HepG2 (cell line): ENCODE measurements at regions not wholly inside any gene's neighbourhood (a gene's known extent, or its start where the extent isn't known, plus 50 kb on each side); places are given as distances from the start of the nearest gene placed in this dataset.

Source experiments
- ATF7-NPFF ChIP-seq: sonication (generic); formaldehyde crosslinking; IDR thresholded peaks from 2 replicates; pipeline ENCODE4 v1.8.1; 2023; ENCODE audit warnings: mild to moderate bottlenecking, low read depth, missing genetic modification reagents, moderate library complexity
- ESRRA ChIP-seq: sonication (generic); formaldehyde crosslinking; IDR thresholded peaks from 2 replicates; pipeline ENCODE4 v1.5.1; 2020; ENCODE audit warnings: mild to moderate bottlenecking, low read depth, missing genetic modification reagents
- FOXA1 ChIP-seq, 2 experiments: fragments of 450-650 bp in 1 of 2; sonication (generic) in 1 of 2; formaldehyde crosslinking in 1 of 2; IDR thresholded peaks; 2 replicates each; pipeline versions ENCODE4 v1.4.0 to v1.6.1; 2016 to 2020; ENCODE audit warnings: missing genetic modification reagents in 1 of 2
- KMT2B ChIP-seq: IDR thresholded peaks from 2 replicates; pipeline ENCODE4 v1.6.1; 2016; ENCODE audit warnings: missing genetic modification reagents, missing compliant biosample characterization
- POLR2AphosphoS2 ChIP-seq: IDR thresholded peaks from 2 replicates; pipeline ENCODE4 v1.6.1; 2011; ENCODE audit warnings: low read depth, low read length, improper control_type of control experiment
- RARA ChIP-seq: IDR thresholded peaks from 2 replicates; pipeline ENCODE4 v1.6.1; 2016; ENCODE audit warnings: missing genetic modification reagents, missing compliant biosample characterization
- SAFB2 ChIP-seq: sonication (generic); formaldehyde crosslinking; IDR thresholded peaks from 2 replicates; pipeline ENCODE4 v1.5.1; 2020; ENCODE audit warnings: missing genetic modification reagents, low read depth, mild to moderate bottlenecking, borderline replicate concordance
- STAT6 ChIP-seq: sonication (generic); formaldehyde crosslinking; IDR thresholded peaks from 2 replicates; pipeline ENCODE4 v1.4.0; 2020; ENCODE audit warnings: missing genetic modification reagents, mild to moderate bottlenecking, borderline replicate concordance
- ZBTB14 ChIP-seq: sonication (generic); formaldehyde crosslinking; IDR thresholded peaks from 2 replicates; pipeline ENCODE4 v1.4.0; 2020; ENCODE audit warnings: missing genetic modification reagents
- ZNF101 ChIP-seq: sonication (generic); formaldehyde crosslinking; IDR thresholded peaks from 2 replicates; pipeline ENCODE4 v1.4.0; 2020; ENCODE audit warnings: mild to moderate bottlenecking, low read depth, missing genetic modification reagents, borderline replicate concordance
- ZNF34 ChIP-seq: sonication (generic); formaldehyde crosslinking; IDR thresholded peaks from 2 replicates; pipeline ENCODE4 v1.4.0; 2020; ENCODE audit warnings: mild to moderate bottlenecking, missing genetic modification reagents, borderline replicate concordance
- ZNF383 ChIP-seq: sonication (generic); formaldehyde crosslinking; IDR thresholded peaks from 2 replicates; pipeline ENCODE4 v1.4.0; 2020; ENCODE audit warnings: missing genetic modification reagents, mild to moderate bottlenecking, borderline replicate concordance
- ZNF44 ChIP-seq: sonication (generic); formaldehyde crosslinking; IDR thresholded peaks from 2 replicates; pipeline ENCODE4 v1.5.1; 2020; ENCODE audit warnings: mild to moderate bottlenecking, missing genetic modification reagents
- ZNF530 ChIP-seq: sonication (generic); formaldehyde crosslinking; IDR thresholded peaks from 2 replicates; pipeline ENCODE4 v1.5.0; 2020; ENCODE audit warnings: low read depth, mild to moderate bottlenecking, missing genetic modification reagents
- ZNF549 ChIP-seq: sonication (generic); formaldehyde crosslinking; IDR thresholded peaks from 2 replicates; pipeline ENCODE4 v1.5.0; 2020; ENCODE audit warnings: missing genetic modification reagents
- TF ChIP-seq, protein P1 (sequence below): sonication (generic); formaldehyde crosslinking; IDR thresholded peaks from 2 replicates; pipeline ENCODE4 v1.5.1; 2020; ENCODE audit warnings: mild to moderate bottlenecking, missing genetic modification reagents, moderate library complexity
- TF ChIP-seq, protein P2 (sequence below): sonication (generic); formaldehyde crosslinking; IDR thresholded peaks from 2 replicates; pipeline ENCODE4 v1.5.0; 2020; ENCODE audit warnings: missing genetic modification reagents
- TF ChIP-seq, protein P3 (sequence below): IDR thresholded peaks from 2 replicates; pipeline ENCODE4 v1.6.1; 2016; ENCODE audit warnings: mild to moderate bottlenecking

DNA sequence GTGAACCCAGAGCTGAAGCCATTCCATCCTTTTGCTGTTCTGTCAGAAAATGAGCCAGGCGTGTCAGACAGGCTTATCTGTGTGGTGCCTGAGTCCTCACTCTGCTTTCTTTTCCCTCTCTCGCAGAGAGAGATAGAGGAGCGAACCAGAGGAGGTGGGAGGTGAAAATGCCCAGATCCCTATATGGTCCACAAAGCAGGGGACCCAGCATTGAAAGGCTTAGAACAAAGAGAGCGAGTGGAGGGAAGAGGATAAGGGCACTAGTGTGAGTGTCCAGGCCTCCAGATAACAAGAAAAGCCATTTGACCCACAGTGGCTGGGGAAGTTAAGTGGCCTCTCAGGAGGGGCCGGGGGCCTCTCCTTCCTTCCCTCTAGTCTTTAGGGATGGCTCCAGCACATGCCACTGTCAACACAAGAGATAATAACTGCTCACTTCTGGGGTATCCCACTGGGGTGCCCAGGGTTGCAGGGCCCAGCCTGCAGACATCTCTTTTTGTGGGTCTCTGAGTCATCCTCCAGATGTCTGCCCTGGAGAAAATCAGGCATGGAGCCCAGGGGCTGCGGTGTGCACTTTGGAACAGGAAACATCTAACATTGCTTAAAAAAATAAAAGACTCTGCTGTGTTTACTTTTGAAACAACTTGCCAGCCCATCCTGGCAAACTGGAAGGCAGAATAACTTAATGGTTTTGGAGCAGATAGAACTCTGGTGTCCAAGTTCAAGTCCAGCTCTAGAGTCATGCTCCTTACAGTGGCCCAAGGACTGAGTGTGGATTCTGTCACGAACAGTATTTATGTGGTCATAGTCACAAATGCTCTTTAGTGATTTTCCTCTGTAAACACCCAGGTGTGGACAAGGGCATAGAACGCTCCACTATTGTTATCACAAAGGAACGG, 189.5 kb downstream of the CXCL12 start (continued):
- TF ChIP-seq, protein P1, sequence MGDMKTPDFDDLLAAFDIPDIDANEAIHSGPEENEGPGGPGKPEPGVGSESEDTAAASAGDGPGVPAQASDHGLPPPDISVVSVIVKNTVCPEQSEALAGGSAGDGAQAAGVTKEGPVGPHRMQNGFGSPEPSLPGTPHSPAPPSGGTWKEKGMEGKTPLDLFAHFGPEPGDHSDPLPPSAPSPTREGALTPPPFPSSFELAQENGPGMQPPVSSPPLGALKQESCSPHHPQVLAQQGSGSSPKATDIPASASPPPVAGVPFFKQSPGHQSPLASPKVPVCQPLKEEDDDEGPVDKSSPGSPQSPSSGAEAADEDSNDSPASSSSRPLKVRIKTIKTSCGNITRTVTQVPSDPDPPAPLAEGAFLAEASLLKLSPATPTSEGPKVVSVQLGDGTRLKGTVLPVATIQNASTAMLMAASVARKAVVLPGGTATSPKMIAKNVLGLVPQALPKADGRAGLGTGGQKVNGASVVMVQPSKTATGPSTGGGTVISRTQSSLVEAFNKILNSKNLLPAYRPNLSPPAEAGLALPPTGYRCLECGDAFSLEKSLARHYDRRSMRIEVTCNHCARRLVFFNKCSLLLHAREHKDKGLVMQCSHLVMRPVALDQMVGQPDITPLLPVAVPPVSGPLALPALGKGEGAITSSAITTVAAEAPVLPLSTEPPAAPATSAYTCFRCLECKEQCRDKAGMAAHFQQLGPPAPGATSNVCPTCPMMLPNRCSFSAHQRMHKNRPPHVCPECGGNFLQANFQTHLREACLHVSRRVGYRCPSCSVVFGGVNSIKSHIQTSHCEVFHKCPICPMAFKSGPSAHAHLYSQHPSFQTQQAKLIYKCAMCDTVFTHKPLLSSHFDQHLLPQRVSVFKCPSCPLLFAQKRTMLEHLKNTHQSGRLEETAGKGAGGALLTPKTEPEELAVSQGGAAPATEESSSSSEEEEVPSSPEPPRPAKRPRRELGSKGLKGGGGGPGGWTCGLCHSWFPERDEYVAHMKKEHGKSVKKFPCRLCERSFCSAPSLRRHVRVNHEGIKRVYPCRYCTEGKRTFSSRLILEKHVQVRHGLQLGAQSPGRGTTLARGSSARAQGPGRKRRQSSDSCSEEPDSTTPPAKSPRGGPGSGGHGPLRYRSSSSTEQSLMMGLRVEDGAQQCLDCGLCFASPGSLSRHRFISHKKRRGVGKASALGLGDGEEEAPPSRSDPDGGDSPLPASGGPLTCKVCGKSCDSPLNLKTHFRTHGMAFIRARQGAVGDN (CRISPR knock-in tag) = peak; percentile 31; the same call in 1 of the 2 replicates
- no peak for TF ChIP-seq SAFB2 (CRISPR knock-in tag)
- TF ChIP-seq ZNF34 (CRISPR knock-in tag) = no peak
- TF ChIP-seq, protein P2, sequence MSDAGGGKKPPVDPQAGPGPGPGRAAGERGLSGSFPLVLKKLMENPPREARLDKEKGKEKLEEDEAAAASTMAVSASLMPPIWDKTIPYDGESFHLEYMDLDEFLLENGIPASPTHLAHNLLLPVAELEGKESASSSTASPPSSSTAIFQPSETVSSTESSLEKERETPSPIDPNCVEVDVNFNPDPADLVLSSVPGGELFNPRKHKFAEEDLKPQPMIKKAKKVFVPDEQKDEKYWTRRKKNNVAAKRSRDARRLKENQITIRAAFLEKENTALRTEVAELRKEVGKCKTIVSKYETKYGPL (CRISPR knock-in tag) = no peak
- TF ChIP-seq ATF7-NPFF = no peak
- no peak for TF ChIP-seq ESRRA (CRISPR knock-in tag)
- no peak for TF ChIP-seq ZNF383 (CRISPR knock-in tag)
- TF ChIP-seq ZNF530 (CRISPR knock-in tag) = no peak
- no peak for TF ChIP-seq ZNF549 (CRISPR knock-in tag)
- TF ChIP-seq FOXA1 (IDR thresholded peaks at IDR 0.05) = peak; percentile 62; the same call in 1 of the 2 replicates
- peak; percentile 86 for TF ChIP-seq FOXA1 (CRISPR knock-in tag; IDR thresholded peaks at IDR 0.05)
- TF ChIP-seq RARA (CRISPR knock-in tag) = peak; percentile 77
- TF ChIP-seq ZNF44 = no peak
- TF ChIP-seq, protein P3, sequence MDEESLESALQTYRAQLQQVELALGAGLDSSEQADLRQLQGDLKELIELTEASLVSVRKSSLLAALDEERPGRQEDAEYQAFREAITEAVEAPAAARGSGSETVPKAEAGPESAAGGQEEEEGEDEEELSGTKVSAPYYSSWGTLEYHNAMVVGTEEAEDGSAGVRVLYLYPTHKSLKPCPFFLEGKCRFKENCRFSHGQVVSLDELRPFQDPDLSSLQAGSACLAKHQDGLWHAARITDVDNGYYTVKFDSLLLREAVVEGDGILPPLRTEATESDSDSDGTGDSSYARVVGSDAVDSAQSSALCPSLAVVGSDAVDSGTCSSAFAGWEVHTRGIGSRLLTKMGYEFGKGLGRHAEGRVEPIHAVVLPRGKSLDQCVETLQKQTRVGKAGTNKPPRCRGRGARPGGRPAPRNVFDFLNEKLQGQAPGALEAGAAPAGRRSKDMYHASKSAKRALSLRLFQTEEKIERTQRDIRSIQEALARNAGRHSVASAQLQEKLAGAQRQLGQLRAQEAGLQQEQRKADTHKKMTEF (CRISPR knock-in tag) = peak; percentile 80
- TF ChIP-seq POLR2AphosphoS2 = no peak
- TF ChIP-seq ZNF101 (CRISPR knock-in tag) = no peak
- no peak for TF ChIP-seq STAT6
- TF ChIP-seq KMT2B (CRISPR knock-in tag) = peak; percentile 38; the same call in 1 of the 2 replicates
- TF ChIP-seq ZBTB14 (CRISPR knock-in tag) = no peak
